ENCODE measurements at regions not wholly inside any gene's neighbourhood (a gene's known extent, or its start where the extent isn't known, plus 50 kb on each side); places are given as distances from the start of the nearest gene placed in this dataset.

DNA sequence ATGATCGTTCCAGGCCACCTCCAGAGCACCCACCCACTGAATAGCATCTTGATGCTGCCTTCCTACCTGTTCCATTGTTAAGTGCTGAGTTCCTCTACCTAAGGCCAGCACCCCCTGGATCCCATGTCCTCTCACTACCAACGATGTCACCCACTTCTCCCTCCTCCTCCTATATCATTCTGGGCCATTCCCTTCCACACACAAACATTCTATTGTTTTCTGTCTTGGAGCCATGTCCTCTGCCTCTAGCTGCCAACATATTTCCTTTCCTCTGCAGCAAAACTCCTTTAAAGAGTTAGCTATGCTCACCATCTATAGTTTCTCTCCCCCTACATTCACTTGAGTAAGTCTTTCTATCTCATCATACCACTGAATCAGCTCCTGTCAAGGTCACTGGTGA is 64.0 kb upstream of the ACKR3 start:
- TF ChIP-seq TAF1 (IDR thresholded peaks at IDR 0.05; ENCODE audit: borderline replicate concordance, insufficient read depth, low read length) = no peak
- no peak for TF ChIP-seq POLR2AphosphoS5 (IDR thresholded peaks at IDR 0.05; ENCODE audit: low read depth, low read length)
